Renal cortical epithelial cell (primary cell): ENCODE measurements at regions not wholly inside any gene's neighbourhood (a gene's known extent, or its start where the extent isn't known, plus 50 kb on each side); places are given as distances from the start of the nearest gene placed in this dataset.
A peak's percentile ranks its signal among the peaks of the same experiment; 100 is the strongest.

Experiments
- DNase-seq: peaks from one replicate; pipeline ENCODE4 v3.0.0-alpha.2; 2011; ENCODE audit warnings: low read depth

DNA sequence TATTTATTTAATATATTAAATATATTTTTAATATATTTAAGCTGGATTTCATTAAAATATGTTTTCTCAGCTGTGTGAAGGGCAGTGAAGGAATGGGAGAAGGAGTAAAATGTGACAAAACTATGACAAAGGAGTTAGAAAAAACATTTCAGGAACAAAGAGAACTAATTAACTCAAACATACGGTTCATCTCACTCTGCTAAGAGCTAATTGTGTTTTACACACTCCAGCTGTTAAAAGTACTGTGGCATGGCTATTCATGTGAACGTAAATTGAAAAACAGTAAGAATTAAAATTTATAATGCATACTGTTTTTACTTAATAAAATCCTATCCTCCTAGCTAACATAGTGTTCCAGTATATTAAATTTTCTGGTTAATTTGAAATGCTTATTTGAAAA lies 262.5 kb upstream of the GNAI1 start:
- DNase-seq, result no peak

DNA sequence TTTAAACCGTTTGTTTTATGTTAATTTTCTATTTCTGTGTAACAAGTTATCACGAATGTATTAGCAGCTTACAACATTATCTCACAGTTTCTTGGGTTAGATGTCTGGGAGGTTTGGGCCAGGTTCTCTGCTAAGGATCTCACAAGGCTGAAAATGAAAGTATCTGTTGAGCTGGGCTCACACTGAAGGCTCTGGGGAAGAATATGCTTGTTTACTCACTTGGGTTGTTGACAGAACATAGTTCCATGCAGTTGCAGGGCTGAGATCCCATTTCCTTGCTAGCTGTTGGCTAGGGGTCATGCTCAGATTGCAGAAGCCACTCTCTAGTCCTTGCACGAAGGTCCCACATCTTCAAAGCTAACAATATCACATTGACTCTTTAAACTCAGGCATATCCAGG lies 266.6 kb upstream of the GNAI1 start:
- no peak for DNase-seq

DNA sequence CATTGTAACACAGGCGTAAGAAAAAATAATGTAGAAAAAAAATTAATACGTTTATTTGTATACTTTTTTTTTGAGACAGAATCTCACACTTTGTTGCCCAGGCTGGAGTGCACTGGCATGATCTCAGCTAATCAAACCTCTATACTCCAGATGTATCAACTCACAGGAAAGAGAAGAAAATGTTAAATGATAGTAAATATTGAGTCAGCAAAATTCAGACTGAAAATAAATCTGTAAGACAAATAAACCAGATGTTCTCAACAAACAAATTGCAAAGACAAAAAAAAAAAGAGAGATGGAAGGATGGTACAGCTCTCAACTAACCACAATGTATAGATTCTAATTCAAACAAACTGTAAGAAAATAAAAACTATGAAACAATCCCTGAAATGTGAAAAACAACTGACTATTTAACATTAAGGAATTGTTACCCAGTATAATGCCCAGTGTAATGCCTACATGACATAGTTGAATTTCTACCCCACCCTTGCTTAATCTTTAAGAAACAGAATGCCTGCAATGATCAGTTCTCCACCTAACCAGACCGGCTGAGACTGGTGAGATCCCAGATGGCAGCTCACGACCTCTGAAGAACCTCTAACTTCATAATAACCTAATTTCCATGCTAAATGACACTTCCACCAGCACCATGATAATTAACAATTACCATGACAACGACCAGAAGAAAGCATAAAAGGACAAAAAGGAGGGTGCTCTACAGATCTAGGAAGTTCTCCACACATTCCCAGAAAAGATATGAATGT lies 272.0 kb upstream of the GNAI1 start:
- DNase-seq, result no peak

DNA sequence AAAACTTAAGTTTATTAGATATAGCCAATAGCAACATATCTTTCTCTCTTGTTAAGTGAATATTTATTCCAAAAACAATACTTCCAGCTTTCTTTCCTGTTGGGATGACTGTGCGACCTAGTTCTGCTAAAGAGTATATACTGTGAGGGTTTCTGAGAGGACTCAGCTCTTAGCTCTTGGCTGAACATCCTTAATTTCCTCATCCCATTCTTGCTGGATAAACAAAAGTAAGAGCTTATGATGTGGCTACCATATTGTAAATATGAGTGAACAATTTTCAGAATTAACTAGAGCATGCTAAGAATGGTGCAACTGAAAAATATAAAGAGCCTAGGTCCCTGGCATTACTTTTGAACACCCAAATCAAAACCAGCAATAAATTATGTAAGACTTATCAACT lies 279.5 kb upstream of the GNAI1 start:
- no peak for DNase-seq

DNA sequence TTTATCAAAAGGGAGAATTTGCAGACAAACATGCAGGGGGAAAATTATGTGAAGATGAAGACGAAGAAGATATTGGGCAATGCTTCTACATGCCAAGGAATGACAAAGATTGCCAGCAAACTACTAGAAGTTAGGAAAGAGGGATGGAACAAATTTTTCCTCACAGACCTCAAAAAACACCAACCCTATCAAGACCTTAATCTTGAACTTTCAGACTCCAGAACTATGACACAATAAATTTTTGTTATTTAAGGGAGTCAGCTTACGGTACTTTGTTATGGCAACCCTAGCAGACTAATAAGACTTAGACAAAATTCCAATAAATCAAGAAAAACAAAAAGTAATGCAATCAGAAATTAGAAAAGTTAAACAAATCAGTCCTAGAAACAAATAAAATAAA lies 280.0 kb upstream of the GNAI1 start:
- DNase-seq, result no peak

DNA sequence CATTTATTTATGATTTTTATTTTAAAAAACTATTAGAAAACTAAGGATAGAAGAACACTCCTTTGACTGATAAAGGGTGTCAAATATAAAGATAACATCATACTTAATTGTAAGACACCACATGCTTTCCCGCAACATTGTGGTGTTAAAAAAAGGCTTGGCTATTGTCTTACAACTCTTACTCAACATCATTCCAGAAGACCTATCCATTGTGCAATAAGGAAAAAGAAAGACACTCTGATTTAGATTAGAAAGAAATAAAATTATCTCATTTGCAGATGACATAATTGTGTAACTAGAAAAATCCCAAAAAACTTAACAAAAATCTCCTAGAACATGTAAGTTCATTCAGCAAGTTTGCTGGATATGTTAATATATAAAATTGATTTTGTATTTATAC lies 296.7 kb upstream of the GNAI1 start:
- DNase-seq, result peak; percentile 40

DNA sequence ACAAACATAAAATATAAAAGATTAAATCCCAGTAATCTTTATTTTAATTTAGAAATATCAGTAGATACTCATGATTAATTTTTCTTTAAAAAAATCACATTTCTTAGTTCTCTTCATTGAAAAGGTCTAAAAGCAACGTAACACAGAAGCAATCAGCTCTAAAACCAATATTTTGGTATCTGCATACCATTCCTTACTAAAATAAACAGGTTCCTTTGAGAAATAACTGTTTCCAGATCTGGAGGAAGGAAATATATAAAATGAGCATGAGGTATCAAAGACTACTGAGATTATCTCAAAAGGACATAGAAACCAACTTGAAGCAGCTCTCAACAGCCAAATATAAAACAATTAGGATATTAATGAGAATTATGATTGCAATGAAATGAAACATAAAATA lies 301.0 kb upstream of the GNAI1 start:
- no peak for DNase-seq

DNA sequence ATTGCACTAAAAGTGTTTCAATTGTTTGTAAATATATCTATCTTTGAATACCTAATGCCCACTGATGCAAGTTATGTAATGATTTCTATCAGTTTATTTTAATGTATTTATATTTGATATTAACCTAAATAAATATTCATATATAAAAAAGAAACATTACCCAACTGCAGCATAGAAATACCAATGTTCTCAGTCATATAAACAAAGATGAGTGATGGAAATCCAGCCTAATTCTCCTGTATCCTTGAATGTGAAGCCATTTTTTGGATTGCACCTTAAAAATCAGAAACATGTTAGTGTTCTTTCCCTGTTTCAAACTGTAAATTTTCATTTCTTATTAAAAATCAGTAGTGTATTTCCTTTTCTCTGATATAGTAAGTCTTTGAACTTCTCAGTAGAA lies 305.8 kb upstream of the GNAI1 start:
- no peak for DNase-seq

DNA sequence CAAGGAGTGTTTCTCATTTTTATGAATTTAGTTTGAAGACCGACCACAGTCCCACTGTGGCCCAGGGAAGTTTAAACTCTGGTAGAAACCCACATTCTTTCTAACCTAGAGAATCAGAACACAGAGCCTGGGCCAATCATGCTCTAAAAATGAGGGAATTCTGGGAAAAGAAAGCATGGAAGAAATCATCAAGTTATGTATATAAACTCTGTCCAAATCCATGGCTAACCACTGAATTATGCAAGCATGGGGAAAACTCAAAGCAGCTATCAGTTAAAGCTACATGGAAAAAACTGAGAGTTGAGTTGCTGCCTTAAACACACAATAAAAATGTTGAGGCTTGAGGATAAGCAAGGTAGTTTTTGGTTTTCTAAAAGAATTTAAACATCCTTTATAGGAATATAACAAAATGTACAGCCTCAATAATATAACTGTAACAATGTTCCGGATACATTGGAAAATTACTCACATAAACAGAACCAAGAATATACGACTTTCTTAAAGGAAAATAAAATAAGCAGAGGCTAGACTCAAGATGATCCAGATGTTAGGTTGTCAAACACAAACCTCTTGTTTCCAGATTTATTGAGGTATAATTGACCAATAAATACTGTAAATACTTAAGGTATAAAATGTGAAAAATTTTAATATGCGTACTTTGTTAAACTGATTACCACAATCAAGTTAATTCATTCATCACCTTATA lies 311.2 kb upstream of the GNAI1 start:
- DNase-seq, result no peak

DNA sequence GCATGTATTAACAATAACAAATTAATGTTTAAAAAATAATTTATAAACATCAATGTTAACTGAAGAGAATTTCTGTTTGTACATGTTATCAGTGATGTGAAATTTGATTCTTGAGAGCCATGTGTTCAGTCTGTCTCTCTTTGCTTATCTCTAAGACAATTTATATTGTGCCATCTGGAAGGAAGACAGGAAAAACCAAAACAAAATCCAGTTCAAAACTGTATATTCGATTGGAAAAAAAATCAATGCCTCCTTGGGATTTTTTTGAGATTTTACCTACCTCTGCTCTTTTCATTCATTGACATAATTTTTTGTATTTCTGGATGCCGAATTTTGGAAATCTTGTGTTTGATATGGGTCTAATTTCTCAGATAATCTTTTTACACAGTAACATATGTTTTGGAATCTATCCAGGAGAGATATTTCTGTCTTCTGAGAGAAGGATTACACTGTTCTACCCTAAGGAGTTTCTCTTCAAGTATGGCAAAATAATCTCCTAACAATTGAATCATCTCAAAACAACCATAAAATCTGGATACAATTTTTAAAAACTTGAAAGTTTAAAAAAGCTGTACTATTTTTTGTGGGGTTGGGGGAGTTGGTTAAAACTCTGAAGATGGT lies 311.9 kb upstream of the GNAI1 start:
- no peak for DNase-seq

DNA sequence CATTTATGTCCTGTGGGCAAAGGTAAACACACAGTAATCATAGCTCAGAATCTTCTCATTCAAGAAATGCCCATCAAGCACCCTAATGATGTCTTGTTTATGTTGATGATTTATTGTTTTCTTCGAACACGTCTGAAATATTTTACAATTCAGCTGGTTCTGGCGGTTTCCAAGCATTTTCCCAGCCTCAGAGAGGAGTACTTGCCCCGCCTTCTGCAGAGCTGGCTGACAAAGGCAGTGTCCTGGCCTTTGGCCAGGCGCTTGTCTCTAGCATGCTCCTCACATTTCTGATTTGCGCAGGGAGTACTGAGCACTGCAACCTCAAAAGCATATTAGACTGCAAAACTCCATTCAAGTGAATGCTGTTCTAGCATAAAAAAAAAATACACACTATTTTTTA lies 314.2 kb upstream of the GNAI1 start:
- peak; percentile 36 for DNase-seq

DNA sequence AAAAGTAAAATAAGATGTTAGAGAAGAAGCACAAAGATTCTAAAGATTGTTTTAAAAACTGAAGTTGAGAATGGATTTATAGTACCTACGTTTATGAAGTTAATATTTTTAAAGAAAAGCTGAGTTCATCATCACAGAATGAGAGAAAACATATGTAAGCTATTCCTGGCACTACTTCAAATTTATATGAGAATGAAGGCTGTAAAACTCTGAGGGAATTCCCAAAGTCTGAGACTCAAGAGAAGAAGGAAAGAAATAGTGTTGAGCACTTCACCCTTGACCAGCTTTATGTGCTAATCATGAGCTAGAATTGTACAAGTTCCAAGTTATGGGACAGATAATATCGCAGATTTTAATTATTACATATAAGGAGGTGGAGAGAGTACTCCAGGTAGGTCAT lies 323.7 kb upstream of the GNAI1 start:
- DNase-seq, result peak; percentile 23

DNA sequence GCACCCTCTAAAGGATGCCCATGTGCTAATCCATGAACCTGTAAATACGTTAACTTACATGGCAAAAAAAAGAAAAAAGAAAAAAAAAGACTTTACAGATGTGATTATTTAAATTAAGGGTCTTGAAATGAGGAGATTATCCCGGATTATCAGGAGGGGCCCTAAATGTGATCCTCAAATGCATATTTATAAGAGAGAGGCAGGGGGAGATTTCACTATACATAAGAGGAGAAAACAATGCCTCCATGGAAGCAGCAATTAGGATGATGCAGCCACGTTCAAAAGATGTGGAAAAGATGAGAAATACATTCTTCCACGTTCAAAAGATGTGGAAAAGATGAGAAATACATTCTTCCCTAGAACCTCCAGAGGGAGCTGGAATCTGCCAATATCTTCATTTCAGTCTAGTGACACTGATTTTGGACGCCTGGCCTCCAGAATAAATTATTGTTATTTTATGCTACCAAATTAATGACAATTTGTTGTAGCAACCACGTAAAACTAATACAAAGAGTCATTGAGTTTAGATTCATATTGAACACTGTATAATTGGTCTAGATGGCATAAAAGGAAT lies 328.4 kb upstream of the GNAI1 start:
- no peak for DNase-seq

DNA sequence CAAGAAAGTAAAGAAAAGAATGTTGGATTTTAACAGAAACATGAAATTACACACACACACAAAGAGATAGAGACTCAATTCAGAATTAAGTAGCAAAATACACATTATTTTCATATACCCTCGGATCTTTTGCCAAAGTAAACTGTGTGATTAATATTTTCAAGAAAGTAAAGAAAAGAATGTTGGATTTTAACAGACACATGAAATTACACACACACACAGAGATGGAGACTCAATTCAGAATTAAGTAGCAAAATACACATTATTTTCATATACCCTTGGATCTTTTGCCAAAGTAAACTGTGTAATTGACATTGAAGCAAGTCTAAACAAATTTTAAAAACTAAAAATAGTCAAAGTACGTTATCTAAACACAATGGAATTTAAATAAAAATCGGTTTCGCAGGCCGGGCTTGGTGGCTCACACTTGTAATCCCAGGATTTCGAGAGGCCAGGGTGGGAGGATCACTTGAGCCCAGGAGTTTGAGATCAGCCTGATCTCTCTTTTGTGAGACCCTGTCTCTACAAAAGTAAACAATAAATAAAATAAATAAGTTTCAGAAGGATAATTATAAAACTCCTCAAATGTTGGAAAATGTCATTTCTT lies 337.3 kb upstream of the MAGI2 start:
- DNase-seq, result no peak

DNA sequence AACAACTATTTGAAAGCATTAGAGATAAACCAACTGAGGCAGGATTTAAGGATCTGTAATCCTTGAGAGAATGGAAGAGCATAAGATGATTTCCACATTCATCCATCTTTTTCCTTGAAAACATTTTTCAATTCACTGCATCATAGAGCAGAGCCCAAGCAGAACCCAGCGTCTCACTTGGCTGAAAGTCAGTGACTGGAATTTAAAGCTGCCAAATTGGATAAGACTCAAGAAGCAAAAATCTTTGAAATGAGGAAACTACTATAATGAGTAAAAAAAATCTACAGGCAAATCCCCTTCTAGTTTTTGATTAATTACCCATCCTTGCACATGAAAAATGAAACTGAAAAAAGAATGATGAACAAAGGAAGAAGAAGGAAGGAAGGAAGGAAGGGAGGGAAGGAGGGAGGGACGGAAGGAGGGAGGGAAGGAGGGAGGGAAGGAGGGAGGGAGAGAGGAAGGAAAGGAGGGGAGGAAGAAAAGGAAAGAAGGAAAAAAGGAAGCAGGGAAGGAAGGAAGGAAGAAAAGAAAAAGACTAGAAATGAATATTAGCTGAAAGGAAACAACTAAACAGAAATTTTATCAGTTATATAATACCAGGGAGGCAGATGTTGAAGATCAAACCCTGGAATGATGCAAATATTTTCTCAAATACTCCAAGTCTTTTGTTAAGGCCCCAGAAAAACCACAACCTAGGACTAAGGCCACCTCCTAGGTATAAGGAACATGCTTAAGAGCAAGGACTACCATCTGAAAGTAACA lies 336.3 kb upstream of the MAGI2 start:
- peak; percentile 36 for DNase-seq

DNA sequence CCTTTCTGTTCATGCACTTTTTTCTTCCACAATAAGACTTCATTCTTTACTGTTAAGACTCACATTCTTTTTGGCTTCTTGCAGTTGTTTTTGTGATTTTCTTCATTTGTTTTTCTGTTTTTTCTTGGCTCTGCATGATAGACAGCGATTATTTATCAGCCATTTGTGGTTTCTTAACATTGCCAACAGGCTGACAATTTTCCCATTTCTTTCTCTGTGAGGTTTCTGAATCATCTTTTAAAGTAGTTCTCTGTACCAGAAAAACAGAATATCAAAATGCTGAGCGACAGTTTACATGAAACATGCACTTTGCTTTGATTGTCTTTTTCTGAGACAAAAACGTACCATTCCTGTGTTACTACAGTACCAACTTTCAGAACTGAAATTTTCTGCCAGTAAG lies 334.2 kb upstream of the MAGI2 start:
- DNase-seq, result peak; percentile 1

DNA sequence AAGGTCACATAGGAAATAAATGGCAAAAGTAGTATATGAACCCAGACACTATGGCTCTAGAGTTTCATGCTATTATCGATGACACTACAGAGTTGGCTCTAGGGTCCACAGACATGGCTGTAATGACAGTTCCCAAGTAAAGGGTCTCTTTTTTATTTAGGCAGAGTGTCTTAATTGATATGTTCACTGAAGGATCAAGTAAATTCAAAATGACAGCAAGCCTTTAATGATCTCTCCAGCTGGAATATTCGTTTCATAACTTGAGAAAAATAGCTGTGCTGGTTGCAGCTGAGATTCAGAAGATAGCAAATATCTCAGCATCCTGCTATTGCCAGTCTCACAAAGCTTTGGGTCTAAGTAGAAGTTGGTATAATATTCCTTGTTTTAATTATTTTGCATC lies 333.6 kb upstream of the MAGI2 start:
- DNase-seq, result no peak

DNA sequence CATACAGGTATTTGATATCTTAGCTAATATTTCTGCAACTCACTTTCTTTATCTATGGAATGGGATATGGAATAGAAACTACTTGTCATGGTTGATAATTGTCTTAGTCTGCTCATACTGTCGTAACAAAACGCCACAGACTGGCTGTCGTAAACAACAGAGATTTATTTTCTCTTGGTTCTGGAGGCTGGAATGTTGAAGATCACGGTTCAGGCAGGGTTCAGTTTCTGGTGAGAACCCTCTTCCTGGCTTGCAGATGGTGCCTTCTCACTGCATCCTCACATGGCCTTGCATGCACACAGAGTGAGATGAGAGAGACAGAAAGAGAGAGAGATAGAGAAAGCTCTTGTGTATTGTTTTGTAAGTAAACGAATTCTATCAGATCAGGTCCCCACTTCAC lies 332.7 kb upstream of the MAGI2 start:
- DNase-seq, result peak; percentile 3

DNA sequence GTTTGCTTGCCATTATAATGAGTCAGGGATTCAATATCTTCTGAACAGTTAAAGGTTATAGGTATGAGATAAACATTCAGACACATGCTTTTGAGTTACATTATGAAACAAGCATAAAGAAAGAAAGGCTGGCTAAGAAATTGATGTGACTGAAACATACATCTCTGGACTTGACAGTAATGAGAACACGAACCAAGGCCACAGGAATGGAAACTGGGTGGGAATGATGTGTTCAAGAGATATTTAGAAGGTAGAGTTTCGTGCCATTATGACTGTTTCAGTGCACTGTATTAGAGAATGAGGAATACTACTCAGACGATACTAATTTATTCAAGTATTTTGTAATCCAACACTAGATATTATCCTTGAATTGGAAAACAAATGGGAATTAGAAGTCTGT lies 332.1 kb upstream of the MAGI2 start:
- no peak for DNase-seq

DNA sequence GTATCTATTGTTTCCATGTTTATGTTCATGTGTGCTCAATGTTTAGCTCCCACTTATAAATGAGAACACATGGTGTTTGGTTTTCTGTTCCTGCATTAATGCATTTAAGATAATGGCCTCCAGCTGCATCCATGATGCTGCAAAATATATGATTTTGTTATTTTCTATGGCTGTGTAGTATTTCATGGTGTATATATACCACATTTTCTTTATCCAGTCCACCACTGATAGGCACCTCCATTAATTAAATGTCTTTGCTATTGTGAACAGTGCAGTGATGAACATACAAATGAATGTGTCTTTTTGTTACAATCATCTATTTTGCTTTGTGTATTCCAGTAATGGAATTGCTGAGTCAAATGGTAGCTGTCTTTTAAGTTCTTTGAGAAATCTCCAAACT lies 329.4 kb upstream of the MAGI2 start:
- no peak for DNase-seq

DNA sequence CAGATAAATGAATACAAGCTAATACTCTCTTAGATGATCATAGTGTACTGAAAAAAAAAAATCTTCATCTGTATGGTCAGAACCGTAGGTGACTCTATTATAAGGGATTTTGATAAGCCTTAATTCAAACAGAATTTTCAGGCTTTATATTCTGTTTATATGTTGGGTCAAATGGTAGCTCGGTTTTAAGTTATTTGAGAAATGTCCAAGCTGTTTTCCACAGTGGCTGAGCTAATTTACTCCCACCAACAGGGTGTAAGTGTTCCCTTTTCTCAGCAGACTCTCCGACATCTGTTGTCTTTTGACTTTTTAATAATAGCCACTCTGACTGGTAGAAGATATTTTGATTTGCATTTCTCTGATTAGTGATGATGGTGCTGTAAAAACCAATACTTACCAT lies 328.8 kb upstream of the MAGI2 start:
- no peak for DNase-seq

DNA sequence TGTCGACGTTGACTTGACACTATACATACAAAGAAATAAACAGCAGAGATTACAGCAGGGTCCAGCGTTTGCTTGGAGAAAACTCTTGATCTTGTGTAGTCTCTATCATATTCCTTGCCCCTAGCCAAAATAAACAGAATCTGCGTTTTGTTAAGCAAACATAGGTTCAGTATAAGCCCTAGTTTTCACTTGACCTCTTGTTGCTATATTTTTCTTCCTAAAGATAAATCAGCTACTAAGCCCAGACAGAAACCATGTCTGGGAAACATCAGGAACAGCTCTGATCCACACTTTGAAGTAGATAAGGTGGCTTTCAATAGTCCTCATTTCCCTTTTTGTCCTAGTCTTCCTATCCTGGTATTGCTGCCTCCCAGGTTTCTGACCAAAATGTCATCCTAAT lies 328.2 kb upstream of the MAGI2 start:
- DNase-seq, result no peak
